NCI-H524 (cell line): ENCODE measurements at regions not wholly inside any gene's neighbourhood (a gene's known extent, or its start where the extent isn't known, plus 50 kb on each side); places are given as distances from the start of the nearest gene placed in this dataset.

Experiments
- DNase-seq, 2 experiments: peaks; one replicate each; lab custom pipeline; 2025; lab: John Stamatoyannopoulos, UW

DNA sequence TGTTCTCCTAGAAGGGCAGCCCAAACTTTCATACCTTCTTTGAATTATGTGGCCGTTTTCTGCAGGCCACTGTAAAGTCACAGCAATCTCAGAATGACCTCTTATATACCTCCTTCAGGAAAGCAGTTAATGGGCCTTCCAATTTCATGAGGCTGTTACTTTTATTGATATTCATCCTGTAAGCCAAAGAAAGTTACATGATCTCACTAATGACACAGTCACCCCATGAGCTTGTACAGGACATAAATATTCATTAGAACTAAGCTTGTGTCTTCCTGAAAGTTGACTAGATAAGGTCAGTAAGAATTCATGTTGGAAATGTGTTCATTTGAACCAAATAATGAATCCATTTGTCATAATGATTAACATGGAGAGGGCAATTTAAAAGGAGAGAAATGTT, 283.1 kb upstream of the NWD2 start:
- DNase-seq = no peak

DNA sequence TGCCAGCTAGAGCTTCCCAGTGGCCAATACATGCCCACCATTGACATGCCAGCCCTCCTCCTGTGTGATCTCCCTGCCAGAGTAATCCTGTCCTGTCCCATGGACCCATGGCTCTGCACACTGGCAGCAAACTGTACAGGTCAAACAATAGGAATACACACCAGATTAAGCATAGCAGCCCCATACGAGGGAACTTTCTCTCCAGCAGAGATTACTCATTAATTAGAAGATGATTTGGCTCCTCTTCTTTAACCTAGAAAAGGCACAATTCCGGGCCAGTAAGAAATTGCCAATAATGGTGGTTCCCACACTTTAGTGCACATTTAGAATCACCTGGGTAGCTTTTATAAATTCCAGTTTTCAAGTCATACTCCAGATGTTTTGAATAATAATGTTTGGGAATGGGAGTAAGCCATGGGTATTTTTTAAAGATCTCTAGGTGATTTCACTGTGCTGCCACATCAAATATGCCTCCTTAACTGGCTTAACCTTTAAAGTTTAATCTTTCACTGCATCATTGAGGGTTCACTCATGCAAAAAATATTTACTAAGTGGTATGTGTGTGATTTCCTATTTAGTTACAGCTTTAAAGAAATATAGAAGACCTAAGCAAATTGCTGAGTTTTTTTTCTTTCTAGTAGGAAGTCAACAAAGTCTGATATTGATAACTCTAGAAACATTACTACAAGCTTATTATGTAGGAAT, 277.6 kb upstream of the NWD2 start:
- DNase-seq = no peak

DNA sequence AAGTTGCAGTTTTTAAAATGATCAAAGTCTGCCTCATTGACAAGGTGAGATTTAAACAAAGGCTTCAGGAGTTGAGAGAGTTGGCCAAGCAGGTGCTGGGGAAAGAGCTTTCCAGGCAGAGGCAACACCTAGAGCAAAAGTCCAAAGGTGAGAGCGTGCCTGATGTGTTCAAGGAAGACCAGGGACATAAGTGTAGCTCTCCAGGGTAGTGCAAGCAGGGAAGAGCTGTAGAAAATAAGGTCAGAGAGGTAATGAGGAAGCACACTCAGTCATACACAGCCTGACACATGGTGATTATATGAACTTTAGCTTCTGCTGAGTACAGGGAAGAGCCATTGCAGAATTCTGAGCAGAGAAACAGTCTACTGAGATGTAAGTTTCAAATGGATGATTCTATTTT, 265.0 kb upstream of the NWD2 start:
- DNase-seq = no peak

DNA sequence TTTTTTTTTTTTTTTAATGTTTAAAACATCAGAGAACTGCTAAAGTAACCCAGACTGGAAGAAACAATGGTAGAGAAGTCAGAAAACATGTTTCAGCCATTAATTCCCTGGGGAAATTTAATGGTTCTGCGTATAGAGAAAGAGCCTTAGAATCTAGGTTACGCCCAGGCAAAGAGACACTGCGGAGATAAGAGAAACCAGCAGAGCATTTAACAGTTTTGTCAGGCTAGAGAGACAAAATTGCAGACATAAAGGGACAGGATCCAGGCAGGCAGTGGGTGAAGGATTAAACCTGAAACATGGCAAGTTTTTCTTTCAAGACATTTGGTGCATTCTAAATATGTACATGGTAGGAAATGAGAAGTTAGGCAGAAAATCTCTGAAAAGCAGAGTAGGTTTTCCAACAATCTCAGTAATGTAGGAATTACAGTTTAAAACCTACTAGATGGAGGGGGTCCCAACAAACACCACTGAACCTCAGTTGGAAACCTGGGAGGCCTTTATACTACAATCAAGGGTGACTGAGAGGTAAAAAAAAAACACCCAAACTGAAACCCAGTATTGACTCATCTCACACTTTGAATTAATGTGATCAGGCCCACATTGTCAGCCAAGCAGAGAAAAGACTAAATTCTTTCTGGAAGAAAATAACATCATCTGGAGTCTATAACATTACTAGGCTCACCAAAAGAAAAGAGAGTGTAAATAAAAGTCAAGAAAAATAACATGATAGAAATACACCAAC, 254.2 kb upstream of the NWD2 start:
- no peak for DNase-seq

DNA sequence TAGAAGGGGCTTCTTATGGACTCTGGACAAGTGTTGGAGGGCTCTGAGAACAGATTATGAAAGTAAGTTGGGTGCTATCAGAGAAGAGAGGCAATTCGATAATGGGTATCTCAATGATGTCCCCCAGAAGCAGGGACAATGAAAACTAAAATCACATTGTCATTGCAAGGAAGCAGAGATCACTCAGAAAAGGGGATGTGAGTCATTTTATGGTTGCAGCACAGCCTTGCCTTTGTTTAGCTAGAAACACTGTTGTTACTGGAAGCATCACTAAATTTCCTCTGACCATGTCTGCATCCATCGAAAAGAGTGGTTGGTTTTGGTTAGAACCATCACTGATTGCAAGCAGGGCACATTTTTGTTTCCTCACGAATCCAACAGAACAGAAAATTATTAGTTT, 246.8 kb upstream of the NWD2 start:
- DNase-seq = no peak

DNA sequence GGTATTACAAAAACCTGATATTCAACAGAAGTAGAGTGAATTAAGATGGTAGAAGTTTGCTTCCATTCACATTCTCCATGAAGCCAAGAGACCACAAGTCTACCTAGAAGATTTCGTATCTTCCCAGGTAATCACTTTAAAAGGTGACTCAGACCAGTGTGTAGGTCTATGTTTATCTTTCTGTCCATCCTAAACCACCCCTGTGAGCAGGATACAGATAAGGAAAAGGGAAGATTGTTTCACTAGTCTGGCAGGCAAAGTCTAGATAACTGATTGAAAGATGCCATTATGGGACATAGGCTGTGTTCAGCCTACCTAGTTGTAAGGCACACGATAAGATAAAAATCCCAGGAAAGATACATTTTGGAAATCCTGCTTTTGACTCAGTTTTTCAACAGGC, 244.3 kb upstream of the NWD2 start:
- DNase-seq = no peak

DNA sequence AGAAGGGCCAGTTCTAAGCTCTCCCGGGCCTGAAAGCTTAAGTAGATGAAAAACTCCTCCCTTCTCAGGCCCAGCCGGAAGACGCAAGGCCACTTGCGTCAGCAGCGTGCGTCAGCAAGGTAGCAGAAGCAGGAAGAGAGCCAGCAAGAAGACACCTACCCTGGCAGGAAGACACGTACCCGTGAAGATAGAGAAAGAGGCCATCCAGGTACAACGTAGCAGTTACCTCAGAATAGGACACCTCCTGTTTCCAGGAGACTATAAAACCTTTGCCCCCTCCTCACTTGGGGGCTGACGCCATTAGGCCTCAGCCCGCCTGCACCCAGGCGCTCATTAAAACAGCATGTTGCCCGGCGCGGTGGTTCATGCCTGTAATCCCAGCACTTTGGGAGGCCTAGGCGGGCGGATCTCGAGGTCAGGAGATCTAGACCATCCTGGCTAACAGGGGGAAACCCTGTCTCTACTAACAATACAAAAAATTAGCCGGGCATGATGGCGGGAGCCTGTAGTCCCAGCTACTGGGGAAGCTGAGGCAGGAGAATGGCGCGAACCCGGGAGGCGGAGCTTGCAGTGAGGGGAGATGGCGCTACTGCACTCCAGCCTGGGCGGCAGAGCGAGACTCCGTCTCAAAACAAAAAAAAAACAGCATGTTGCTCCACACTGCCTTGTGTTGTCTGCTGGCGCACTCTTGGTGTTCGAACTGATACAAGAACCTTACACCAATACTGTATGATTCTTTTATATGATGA, 242.7 kb upstream of the NWD2 start:
- DNase-seq = no peak

DNA sequence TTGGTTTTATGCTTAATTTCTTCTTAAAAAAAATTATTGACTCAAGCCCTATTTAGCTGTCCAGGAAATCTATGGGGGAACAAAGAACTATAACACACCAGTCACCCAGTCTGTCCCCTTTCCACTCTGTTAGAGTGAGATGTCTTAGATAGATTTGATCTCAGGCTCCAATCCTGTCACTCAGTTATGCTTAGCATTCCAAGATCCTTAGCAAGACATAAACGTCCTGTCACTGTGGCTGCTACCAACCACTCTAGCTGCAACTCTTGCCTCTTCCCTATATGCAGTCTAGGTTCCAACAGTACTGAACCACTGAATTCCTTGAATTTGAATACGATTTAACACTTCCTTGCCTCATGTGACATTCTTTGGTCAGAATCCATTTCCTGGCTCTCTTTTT, 241.9 kb upstream of the NWD2 start:
- DNase-seq = no peak

DNA sequence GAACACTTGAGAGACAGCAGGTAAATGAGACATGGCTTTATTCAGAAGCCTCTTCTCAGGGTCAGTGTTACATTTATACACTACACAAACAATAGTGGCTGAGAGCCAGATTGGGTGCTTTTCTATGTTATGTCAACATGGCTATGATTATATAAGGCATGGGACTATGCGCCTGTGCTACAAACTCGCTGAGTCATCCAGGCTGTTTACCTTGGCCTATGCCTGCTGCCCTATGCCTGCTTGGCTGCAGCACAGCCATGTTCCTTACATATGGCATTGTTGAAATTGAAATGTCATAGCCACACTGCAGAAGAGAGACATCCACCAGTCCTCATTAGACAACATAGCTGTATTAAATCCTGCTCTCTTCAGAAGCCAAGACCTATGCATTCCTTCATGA, 236.3 kb upstream of the NWD2 start:
- DNase-seq = no peak

DNA sequence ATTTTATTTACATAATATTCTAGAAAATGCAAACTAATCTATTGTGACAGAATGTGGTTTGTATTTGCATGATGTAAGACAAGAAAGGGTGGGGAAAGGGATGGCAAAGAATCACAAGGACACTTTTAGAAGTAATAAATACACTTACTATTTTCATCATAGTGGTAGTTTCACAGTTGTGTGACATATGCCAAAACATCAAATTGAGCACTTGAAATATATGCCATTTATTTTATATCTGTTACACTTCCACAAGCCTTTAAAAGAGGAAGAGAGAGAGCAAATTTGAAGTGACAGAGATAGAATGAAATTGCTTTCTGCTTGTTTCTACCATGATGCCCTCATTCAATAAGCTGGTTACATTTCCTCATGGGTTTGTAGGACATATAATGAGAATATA, 230.0 kb upstream of the NWD2 start:
- no peak for DNase-seq

DNA sequence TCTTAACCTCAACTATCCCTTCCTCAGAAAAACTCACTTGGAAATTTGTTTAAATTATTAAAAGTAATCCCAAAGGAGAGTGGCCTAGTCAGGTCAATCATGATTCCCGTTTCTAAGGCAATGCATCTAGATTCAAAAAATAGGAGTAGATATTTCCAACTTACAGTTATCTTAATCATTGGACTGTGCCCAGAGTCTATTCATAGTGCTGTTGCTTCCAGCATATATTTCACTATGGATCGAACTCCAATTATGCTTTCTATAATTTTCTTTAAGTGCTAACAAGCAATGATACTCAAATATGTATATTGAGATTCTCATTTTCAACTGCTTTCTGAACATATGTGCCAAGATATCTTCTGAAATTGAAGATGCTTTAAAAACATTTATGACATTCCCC, 229.2 kb upstream of the NWD2 start:
- DNase-seq = no peak

DNA sequence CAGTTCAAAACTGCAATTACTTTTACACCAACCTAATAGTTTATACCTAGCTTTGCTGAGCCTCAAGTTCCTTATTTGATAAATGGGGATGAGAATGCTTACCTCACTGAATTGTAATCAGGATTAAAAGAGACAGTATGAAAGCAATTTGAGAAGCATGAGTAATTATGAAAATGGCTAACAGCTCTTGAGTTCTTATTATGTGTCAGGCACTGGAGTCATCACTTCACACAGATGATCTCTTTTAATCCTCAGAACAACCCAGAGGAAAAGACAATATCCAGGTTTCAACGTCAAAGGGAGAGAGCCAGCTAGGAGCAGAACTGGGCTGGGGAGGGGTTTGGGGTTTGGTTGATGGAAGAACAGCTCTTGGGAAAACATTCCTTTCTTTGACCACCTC, 221.0 kb upstream of the NWD2 start:
- peak; percentile 17 to 85 for DNase-seq

DNA sequence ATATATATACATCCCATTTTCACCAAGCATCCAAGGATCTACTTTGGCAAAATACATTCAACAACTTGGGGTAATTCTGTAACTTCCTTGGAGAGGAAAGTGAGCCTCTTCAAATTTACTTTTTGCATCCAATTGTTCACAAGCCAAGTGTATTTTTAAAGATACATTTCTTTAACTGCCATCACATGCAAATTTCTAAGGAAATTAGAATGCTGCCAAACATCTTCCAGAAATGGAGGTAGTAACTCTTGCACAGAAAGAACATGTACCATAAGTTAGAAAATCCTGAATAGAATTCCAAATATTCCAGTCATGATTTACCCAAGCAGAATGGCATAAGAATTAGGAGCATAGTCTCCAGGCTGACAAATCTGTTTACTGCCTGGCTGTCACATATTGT, 220.5 kb upstream of the NWD2 start:
- DNase-seq = no peak

DNA sequence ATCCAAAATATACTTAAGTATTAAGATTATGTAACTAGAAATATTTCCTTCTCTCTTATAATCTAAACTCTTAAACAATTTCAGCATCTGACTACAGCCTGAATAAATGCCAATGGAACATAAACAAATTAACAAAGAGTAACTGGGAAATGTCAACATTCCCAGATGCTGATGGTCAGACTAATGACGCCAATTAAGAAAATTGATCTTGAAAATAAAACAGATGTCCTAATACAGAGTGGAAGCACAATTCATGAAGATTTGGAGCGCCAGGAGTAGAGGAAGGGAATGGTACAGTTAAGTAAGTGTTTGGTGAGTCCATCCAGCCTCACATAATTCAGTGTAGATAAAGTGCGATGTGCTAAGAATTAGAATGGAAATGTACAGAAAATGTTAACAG, 203.7 kb upstream of the NWD2 start:
- DNase-seq = no peak

DNA sequence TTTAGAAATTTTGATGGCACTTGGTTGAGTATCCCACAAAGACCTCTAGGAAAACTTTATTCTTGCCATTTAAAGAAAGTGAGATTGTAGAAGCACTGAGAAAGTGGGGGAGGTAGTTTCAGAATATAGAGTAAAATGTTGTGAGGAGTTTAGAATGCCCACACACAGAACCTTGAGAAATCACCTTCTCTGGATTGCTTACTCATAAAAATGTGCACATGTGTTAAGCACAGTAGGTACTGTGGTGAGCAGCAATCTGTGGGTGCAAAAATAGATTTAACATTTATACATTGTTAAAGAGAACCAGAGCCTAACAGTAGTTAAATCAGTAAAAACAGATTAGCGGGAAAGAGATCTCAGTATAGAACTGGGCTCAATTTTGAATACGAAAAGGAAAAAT, 201.2 kb upstream of the NWD2 start:
- no peak for DNase-seq

DNA sequence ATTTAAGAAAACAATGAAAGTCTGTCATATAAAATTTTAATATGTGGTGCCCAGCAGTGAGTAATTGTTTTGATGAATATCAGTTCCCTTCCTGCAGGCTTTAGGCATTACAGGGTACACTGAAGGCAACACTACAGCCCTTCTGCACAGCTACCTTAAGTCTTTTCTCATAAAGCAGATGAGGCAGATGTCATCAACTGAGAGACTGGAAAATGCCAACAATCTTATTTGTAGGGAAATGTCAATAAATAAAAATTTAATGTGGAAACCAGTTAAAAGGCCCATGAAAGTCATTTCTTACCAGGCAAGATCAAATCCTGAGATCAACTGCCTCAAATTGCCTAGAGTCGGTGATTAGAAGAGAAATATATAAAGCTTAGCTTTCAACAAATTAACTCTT, 193.4 kb upstream of the NWD2 start:
- no peak for DNase-seq

DNA sequence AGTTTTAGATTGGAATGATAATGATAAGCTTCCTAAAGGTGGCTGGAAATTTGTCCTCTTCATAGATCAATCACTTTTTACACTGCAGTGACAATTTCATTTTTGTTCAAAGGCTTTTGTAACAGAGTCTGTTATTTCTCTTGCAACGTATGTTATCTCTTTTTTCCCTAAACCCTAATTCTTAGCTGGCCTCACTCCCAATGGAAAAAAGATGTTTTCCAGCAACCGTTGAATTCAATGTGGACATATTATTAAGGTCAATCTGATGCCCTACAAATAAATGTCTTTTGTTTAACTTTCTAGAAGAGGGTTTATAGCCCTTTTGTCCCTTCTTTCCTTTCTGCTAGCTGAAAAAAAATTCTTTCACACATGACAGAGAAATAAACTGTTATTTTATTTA, 192.7 kb upstream of the NWD2 start:
- DNase-seq = no peak

DNA sequence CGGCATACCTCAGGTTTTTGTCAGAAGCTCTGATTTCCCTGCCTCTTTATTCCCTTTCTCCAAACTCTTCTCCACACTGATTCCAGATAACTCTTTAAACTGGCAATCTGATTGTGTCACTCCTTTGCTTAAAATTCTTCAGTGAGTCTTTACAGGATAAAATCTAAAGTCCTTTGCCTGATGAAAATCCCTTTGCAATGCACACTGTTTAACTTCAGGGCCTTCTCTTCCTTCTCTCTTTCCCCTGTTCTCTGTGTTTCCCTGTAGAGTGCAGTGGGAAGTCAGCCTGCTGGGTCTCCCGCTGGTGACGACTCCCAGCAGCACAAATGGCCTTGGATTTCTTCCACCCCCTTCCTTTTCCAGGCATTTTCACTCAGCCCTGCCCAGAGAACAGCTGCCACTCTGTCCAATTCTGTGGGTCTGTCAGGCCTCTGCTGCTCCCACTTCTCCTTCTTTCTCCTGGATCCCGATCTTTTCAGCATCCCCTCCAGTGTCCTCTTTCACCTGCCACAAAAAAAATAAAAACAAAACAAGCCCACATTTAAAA, 189.9 kb upstream of the NWD2 start:
- peak in 1 of 2 experiments; percentile 14 for DNase-seq

DNA sequence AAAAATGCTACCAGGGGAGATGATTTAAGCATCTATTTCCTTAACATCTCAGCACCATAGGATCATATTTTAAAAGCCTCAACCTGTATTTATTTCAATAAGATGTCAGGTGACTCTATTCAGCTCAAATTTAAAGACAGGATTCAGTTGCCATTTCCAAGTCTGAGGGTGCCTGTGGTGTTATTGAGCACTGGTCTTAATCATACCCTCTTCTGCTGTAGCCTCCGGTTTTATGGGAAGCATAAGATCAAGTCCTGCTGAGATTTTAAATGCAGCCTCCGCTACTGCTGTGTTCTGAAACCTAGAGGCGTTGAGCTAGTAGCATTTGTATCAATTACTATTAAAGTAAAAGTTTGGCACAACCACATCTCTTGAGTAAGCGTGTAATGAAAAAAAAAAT, 185.7 kb upstream of the NWD2 start:
- DNase-seq = no peak

DNA sequence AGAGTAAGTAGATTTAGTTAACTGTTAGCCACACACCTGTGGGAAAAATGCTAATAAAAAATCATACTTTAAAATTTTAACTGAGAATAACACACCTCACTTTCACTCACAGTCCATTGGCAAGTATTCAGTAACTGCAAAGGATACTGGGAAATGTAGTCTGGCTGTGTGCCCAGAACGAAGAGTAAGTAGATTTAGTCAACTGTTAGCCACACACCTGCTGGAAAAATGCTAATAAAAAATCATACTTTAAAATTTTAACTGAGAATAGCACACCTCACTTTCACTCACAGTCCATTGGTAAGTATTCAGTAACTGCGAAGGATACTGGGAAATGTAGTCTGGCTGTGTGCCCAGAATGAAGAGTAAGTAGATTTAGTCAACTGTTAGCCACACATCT, 178.4 kb upstream of the NWD2 start:
- peak; percentile 10 to 11 for DNase-seq

DNA sequence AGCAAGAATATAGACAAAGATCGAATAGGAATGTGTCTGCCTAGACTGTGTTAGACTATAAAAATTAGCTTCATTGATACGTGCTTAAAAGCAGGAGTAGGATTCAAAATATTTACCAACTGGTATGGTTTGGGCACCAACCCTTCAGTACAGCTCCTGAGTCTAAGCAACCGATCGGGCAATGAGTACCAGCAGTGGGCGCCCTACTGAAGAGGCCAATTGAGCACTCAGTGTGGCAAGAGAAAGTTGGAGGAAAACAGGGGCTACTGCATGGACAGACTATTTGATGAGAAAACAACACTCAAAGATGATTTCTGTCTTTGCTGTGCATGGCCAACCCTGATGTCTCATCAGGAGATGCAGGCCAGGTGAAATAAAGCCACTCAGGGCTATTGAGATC, 176.0 kb upstream of the NWD2 start:
- peak in 1 of 2 experiments; percentile 2 for DNase-seq

DNA sequence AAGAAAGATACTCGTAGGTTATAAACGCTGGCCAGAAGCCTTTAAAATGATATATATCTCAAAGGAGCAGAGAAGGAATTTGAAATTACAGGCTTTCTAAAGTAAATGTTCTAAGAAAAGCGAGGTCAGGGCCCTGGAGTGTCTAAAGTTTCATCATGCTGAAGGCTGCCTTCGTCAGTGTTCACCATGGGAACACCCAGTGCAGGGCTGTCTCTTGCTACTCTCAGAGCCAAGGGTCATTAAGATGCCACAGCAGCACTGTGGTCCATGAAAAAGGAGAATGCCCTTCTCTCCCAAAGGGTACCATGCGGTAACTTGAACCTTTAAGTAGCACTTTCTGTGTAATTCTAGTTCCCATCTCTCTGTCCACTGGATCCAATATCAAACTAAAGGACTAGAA, 174.5 kb upstream of the NWD2 start:
- DNase-seq = no peak

DNA sequence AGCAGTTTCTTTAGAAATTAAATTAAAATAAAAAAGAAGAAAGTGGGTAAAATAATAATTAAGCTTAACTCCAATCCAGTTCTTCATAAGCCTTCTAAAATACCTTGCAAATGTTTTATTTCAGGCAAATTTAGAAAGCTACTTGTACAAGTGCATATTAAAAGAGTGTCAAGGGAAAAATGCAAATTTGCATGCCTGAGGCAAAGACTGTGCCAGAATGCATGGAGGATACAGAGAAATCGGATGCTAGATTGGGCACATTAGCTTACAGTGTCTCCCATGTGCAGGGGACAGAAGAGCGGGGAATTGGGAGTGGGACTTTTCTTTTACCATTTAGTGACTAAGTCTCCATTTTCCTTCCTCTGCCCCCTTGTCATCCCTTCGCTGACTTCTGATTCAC, 173.0 kb upstream of the NWD2 start:
- no peak for DNase-seq
